Sigmoid colon (tissue), 4 donors: ENCODE measurements at regions not wholly inside any gene's neighbourhood (a gene's known extent, or its start where the extent isn't known, plus 50 kb on each side); places are given as distances from the start of the nearest gene placed in this dataset.

Source experiments
- POLR2A ChIP-seq, 2 donors: fragments of 450-650 bp; IDR thresholded peaks; one replicate each; pipeline ENCODE4 v1.6.1; 2016; ENCODE audit warnings: antibody characterized with exemption in 2 of 2, mild to moderate bottlenecking in 2 of 2, moderate library complexity in 2 of 2
- POLR2AphosphoS5 ChIP-seq, 4 donors: sonication (generic); formaldehyde crosslinking; IDR thresholded peaks; one replicate each; pipeline ENCODE4 v1.6.1; 2017; ENCODE audit warnings: antibody characterized with exemption in 4 of 4
- TF ChIP-seq, protein P1 (sequence below), 4 experiments: fragments of 450-650 bp in 3 of 4; fragments of 200-600 bp in 1 of 4; IDR thresholded peaks; one replicate each; pipeline ENCODE4 v1.5.1; 2016 to 2019; ENCODE audit warnings: antibody characterized with exemption in 4 of 4, mild to moderate bottlenecking in 3 of 4, moderate library complexity in 2 of 4

DNA sequence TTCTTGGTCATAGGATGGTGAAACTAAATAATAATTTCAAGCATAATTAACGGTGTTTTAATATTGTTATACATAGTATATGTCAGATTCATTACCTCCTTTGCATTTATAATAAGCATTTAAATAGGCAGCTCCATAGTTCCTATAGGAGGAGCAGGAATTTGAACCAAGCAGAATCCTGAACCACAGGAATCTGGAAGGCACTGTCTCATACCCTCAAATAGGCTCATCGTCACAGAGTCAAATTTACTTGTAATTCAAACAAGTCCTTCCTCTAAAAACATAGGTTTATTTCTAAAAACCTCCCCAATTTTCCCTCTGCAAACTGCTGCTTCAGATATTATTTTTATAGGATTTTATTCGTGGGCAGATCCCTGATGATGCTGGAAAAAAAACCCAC lies 376.3 kb upstream of the ARHGEF26 start:
- TF ChIP-seq POLR2A (IDR thresholded peaks at IDR 0.05) = no peak
- no peak for TF ChIP-seq POLR2AphosphoS5 (IDR thresholded peaks at IDR 0.05)
- TF ChIP-seq, protein P1, sequence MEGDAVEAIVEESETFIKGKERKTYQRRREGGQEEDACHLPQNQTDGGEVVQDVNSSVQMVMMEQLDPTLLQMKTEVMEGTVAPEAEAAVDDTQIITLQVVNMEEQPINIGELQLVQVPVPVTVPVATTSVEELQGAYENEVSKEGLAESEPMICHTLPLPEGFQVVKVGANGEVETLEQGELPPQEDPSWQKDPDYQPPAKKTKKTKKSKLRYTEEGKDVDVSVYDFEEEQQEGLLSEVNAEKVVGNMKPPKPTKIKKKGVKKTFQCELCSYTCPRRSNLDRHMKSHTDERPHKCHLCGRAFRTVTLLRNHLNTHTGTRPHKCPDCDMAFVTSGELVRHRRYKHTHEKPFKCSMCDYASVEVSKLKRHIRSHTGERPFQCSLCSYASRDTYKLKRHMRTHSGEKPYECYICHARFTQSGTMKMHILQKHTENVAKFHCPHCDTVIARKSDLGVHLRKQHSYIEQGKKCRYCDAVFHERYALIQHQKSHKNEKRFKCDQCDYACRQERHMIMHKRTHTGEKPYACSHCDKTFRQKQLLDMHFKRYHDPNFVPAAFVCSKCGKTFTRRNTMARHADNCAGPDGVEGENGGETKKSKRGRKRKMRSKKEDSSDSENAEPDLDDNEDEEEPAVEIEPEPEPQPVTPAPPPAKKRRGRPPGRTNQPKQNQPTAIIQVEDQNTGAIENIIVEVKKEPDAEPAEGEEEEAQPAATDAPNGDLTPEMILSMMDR (IDR thresholded peaks at IDR 0.05) = no peak
